Stimulated activated CD8-positive, alpha-beta memory T cell treated with anti-CD3 and anti-CD28 coated beads, Interleukin-4, amount 100 ng/mL, for 4 hours (primary cell): ENCODE measurements at regions not wholly inside any gene's neighbourhood (a gene's known extent, or its start where the extent isn't known, plus 50 kb on each side); places are given as distances from the start of the nearest gene placed in this dataset.
"Not testable (repeated sequence)": the region's sequence is repeated elsewhere in the genome, so short reads cannot be mapped to it uniquely, and the experiment has no call there.

Experiments used
- DNase-seq, 2 donors: peaks; one replicate each; pipeline ENCODE4 v3.0.0-alpha.2; 2020; ENCODE audit warnings: low read depth in 2 of 2, low spot score in 1 of 2

DNA sequence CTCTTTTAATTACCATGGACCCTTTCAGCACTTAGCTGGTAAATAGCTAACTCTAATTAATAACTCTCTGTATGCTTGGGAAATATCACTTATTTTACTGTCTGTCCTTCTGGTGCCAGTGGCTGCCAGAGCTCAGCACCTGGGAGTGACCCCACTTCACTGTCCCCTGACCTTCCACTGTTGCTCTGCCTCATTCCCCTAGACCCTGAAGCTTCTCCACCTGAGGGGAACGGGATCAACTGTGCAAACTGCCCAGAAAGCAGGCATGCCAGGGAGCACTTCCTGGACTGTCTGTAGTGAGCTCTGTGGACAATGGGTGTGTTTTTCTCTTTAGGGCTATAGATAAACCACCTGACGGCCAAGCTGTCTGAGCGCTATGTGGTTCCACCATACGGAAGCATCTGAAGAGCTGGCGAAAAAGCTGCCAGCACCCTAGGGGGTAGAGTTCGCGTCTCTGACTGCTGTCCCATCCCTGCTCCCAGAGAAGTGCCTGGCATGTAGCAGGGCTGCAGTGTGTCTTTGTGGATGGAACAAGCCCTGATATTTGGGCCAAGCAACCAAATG lies 106.3 kb upstream of the FOXA2 start:
- DNase-seq = no peak

DNA sequence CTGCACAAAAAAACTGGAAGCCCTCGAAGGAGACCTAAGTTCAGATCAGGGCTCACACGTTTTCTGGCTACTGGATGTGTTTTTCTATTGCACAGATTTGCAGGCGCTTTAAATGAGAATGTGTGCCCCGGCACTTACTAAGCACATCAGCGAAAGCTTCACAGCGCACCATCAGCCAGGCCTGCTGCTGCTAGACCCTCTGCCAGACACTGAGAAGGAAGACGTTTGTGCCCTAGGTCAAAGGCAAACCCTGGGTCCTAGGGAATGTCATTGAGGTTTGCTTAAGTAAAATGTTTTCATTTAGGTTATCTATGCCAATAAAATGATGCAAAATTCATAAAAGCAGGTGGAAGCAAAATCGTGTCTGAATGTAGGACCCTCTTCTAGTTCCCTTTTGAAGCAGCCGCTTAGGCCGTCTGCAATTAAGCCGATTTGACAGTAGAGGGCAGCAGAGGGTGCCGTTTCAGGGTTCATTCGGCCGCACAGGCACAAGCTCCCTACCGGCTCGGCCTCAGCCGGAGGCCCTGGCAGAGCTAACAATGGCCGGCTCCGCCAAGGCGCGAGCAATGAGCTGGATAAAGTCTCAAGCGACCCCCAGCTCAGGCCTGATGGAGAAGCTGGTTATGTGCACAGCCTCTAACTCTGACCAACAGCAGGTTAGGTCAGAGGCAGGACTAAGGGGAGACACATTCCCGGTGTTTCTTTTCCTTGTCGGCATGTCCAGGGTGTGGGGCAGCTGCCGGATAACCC lies 107.2 kb upstream of the FOXA2 start:
- peak in 1 of 2 donors; percentile 6 for DNase-seq

DNA sequence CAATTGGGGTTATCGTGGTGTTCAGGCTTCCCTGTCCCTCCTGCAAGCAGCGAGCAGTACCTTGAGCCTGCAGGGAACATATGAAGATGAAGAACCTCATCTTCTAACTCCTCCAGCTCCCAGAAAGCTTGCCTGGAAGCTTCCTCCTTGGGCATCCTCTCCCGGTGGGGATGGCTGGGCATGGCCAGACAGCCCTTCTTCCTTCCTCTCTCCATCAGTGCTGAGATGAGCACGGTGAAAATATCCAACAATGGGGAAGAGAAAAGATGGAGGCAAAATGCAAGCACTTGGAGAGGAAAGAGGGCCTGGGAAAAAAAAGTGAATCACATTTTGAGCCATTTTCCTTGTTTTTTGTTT lies 107.7 kb upstream of the FOXA2 start:
- no peak for DNase-seq

DNA sequence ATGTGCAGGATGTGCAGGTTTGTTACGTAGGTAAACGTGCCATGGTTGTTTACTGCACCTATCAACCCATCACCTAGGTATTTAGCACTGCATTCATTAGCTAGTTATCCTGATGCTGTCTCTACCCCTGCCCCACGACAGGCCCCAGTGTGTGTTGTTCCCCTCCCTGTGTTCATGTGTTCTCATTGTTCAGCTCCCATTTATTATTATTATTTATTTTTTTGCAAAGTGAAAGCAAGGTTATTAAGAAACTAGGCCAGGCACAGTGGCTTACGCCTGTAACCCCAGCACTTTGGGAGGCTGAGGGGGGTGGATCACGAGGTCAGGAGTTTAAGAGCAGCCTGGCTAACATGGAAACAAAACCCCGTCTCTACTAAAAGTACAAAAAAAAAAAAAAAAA lies 108.2 kb upstream of the FOXA2 start:
- not testable (repeated sequence) for DNase-seq

DNA sequence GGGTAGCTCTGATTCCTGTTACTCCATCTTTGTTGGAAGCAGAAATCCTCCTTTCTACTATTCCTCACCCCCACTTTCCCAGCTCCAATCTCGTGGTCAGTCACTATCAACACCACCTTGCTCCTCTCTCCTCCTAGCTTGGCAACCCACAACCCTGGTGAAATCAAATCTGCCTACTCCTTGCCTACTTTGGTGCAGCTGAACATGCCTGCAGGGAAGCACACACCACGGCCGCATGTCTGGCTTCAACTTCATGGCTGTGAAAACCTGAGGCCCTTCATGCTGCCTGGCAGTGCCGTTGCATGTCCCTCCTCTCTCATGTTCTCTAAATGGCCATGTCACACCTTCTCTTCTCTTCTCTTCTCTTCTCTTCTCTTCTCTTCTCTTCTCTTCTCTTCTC lies 112.4 kb upstream of the FOXA2 start:
- no peak for DNase-seq

DNA sequence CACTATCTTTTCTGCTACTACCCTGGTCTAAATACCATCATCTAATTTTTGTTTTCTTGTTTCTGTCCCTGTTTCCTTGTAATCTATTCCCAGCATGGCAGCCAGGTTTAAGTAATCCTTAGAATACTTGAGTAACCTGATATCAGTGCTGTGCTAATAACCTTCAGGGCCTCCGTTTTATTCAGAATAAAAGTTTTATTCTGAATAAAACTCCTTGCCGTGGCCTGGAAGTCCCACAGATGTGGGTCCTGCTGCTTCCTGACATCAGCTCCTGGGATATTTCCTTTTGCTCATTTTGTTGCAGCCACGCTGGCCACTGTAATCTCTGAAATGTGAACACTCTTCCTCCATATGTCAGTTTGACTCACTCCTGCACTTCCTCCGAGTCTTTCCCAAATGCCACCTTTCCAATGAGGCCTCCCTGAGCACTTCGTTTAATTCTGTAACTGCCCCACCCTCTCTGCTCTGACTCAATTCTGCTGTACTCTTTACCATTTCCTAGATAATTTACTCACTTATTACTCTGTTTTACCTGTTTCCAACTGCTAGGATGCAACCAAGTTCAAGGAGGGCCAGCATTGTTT lies 114.0 kb upstream of the FOXA2 start:
- no peak for DNase-seq

DNA sequence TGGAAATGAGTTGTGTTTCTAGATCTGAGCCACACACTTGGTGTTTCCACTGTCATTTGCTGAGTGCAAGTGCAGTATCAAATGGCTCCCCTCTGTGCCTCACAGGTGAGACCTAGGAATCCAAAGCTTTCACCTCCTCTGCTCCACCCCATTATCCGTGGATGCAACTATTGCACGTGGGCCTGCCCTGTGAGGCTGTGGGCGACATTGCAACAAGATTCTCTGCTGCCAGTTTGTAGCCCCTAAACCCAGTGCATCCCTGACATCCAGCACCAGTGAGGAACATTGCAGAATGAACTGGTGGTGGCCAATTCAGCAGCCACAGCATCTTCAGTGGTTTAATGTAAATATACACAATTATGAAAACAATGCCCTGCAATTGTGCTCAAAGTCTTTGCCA lies 115.0 kb upstream of the FOXA2 start:
- no peak for DNase-seq

DNA sequence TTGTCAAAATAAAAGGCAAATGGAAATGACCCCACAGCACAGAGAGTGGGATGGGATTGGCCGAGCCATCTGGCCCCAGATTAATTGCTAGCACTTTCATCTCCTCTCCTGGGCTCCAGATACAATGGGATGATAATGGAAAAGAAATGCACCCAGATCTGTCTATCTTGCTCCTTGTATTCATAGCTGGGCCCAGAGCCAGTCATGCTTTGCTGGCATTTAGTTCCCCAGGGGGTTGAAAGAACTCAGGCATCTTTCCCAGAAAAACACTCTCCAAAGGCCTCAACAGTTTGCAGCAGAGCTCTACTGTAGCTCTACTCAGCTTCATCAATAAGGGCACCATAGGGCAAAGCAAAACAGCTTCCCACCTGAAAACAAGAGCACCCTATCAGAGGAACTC lies 116.0 kb upstream of the FOXA2 start:
- no peak for DNase-seq

DNA sequence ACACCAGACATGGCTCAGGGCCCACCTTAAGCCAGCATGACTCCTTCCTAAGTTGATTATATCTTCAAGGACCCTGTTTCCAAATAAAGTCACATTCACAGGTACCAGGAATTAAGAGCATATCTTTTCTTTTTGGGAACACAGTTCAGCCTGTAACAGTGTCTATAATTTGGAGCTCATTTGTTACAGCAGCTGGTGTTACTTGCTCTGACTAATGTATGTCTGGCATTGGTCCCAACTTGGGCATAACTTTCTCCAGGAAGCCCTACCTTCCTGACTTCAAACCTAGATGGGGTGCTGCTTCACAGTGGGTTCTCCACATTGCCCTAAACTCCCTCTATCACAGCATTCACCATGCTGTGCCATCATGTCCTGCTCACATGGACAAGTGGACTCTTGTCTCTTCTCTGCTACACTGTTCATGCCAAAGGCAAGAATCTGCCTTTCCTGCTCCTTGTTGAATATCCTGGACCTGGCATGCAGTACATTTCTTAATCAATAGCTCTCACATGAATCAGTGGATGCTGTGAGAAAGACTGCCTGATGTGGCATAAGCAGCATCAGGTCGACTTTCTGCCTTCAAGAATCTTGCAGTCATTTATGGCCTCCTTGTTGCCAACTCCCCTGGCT lies 117.4 kb upstream of the FOXA2 start:
- no peak for DNase-seq

DNA sequence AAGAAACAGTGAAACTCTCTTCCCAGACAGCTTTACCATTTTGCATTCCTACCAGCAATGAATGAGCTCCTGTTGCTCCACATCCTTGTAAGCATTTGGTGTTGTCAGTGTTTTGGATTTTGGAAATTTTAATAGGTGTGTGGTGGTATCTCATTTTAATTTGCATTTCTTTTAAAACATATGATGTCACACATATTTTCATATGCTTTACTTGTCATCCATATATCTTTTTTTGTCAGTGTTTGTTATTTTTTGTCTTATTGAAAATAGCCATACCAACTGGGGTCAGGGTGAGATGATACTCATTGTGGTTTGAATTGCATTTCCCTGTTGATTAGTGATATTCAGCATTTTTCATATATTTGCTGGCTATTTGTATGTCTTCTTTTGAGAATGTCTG lies 119.5 kb upstream of the FOXA2 start:
- DNase-seq = no peak

DNA sequence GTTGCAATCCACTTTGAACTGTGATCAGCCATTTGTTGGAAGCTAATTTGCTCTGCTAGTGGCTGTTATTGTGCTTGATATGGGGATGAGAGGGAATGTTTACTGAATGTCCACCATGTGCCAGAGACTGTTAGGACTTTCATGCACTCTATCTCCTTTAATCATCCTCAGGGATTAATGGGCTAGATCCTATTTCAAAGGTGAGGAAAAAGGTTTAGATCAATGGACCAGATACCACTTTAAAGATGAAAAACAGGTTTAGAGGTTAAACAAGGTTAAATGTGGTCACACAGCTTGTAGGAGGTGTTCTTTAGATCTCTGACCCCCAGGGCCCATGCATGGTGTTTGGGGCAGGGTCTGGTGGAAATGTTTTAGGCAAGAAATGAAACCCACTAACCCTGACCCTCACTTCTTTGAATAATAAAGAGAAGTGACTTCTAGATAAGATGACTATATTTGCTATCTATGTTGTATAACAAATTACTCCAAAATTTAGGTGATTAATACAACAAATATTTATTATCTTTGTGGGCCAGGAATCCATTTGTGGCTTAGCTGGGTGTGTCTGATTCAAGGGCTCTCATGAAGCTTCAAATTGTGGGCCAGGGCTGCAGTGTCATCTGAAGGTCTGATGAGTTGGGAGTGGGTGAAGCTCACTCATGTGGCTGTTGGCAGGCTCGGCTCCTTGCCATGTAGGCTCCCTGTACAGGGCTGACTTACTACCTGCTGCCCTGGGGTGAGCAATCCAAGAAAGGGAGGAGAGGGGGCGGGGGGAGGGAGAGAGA lies 127.8 kb upstream of the FOXA2 start:
- no peak for DNase-seq

DNA sequence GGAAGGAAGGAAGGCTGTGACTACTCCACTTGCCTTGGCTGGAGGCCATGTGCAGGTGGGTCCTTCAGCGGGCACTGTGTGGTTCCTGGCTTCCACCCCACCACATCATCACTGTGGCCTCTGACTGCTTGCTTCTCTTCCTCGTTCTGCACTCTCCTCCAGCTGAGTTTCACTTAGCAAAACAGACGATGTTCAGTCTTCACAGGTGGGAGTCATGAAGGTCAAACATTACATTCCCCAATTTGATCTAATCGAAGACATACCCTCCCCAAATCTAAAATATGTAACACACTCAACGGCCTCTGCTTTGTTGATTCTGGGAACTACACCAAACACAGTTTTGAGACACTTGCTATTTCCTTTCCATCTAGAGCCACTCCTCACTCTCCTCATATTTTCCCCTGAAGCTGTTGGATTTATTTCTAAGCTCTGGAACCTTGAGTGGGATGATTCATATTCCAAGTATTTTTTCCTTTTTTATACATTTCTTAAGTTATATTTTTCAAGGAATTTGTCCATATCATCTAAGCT lies 132.5 kb upstream of the FOXA2 start:
- DNase-seq = no peak

DNA sequence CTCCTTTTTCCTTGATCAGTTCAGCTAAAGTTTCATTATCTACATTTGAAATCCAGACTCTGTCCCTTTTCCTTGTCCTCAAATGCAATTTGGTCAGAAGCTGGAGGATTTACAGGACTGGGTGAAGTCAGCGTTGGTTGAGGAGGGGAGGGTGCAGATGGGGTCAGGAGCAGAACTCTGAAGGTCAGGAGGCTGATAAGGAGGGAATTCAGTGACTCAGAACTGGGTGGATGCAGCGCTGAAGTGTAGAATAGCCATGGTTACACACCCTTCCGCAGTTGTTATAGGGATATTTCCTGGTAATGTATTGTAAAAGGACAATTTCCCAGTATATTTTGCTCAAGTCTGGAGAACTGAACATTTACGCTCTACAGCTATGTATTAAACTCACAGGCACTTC lies 133.1 kb upstream of the FOXA2 start:
- no peak for DNase-seq

DNA sequence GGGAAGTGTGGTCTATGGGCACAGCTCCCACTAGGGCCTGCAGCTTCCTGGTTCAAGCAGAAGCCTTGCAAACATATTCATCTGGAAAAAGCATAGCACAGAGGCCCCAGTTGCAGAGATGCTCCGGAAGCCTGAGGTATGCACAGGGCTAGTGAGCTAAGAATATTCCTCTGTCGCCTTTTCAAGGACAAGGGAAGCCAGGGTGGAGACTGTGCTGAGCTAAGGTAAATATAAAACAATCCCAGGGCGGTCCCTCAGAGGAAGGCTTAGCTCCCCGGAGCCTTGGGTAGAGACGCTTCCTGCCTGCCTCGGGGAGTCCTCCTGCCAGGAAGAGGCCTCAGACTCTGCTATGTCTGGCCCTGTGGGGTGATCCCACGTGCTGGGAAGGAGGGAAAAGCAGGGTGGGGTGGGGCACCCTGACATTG lies 134.8 kb upstream of the FOXA2 start:
- no peak for DNase-seq

DNA sequence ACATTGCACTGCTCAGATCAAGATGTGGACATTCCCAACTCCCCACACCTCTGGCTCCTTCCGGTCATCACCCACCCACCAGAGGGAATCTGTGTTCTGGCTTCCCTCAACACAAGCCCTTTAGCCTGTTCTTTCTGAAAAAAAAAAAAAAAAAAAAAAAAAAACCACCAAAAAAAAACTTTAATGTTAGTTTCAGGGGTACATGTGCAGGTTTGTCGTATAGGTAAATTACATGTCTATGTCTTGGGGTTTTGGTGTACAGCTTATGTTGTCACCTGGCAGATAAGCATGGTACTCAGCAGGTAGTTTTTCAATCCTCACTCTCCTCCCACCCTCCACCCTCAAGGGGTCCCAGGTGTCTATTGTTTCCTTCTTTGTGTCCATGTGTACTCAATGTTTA lies 135.8 kb upstream of the FOXA2 start:
- DNase-seq = no peak

DNA sequence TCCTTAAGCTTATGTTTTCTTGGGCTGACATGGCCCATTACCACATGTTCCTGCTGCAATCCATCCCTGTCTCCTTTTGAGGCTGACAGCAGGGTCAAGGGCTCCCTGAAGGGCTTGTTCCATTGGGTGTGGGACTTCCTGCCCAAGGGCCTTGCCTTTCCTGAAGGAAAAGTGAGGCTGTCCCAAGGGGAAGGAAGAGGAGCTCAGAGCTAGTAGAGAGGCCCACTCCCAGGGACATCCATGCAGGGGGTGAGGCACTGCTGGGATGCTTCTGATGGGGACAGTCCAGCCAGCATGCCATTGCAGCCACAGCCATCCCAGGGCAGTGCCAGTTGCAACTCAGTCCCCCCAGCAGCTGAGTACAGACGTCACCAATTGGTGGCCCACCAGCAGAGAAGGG lies 138.4 kb upstream of the FOXA2 start:
- DNase-seq = no peak

DNA sequence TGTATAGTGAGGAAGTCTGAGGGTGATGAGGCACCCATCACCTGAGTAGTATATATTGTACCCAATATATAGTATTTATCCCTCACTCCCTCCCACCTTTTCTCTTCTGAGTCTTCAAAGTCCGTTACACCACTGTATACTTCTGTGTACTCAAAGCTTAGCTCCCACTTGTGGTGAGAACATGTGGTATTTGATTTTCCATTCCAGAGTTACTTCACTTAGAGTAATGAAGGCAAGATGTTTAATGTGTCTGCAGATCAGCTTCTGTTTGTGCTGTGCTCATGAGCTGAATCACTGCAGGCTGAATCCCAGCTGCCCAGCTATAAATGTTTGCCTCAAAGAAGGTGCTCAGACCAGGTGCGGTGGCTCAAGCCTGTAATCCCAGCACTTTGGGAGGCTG lies 139.3 kb upstream of the FOXA2 start:
- no peak for DNase-seq

DNA sequence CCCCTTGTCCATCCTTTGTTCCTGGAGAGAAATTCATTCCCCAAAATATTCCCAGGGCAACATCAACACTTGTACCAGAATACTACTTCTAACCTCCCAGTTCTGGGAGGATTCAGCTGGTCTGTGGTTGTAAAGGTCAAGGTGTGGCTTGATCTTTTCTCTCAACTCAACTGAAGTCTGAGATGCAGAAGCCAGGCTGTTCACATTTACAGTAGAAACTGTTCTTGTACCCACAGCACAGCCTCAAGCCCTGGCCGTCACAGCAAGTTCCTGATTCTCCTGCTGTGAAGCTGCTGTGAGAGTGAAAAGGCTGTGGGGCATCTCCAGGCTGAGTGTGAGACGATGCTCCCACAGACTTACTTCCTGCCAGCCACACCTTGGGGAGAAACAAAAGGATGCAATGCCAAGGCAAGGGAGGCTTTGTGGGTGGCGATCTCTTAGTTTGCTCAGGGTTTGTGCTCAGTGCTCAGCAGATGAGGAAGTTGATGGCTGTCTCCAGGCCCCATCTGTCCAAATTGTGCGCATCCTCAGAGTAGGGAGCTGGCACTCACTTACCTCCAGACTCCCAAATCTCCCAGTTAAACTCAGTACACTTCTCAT lies 143.9 kb upstream of the FOXA2 start:
- no peak for DNase-seq

DNA sequence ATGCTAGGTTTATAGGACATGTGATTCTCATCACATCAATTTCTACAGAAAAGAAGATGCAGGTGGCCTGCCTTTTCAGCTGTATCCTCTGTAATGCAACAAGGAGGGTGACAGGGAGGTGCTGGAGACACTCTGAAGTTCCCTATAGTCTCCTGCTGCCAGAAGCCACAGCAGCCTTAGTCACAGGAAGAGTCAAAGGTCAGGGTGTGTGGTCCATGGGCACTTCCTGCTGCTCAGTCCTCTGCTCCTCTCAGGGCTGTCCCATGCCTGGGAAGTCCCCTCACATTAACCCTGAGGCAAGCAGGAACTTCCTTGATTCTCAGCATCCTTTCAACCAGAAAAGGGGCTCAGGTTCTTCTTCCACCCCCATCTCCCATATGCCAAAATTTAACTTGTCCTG lies 144.8 kb upstream of the FOXA2 start:
- DNase-seq = no peak

DNA sequence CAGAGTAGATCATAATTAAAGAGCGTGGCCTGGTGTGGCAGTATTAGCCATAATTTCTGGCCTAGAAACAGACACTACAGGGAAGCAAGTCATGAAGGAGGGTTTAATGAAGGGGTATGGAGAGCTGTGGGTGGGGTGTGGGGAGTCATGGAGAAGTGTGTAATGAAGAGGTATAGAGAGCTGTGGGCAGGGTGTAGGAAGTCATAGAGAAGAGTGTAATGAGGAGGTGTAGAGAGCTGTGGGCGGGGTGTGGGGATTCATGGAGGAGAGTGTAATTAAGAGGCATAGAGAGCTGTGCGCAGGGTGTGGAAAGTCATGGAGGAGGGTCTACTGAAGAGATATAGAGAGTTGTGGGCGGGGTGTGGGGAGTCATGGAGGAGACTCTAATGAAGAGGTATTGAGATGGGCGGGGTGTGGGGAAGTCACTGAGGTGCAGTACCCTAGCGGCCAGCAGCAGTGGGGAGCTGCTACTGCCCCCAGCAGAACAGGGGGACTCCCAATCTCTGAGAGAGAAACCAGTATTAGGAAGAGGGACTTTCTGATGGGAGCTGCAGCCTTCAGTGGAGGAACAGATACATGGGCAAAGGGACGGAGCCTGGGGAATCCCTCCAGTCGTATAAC lies 145.4 kb upstream of the FOXA2 start:
- no peak for DNase-seq

DNA sequence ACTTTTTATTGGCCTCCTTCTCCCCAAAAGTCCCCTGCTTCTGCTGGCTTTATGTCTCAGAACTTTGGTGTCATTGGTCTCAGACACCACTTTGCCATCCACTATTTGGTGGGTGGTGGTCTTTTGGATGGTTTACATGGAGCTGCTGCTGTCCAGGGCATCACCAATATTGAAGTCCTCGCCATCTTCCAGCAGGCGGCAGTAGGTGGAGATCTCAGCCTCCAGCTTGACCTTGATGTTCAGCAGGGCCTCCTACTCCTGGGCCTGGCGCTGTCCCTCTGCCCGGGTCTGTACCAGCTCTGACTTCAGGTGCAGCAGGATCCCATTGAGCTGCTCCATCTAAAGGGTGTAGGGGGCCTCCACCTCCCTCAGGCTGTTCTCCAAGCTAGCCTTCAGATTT lies 148.4 kb upstream of the FOXA2 start:
- DNase-seq = no peak
